Glutamatergic neuron (in vitro differentiated cells): ENCODE measurements at regions not wholly inside any gene's neighbourhood (a gene's known extent, or its start where the extent isn't known, plus 50 kb on each side); places are given as distances from the start of the nearest gene placed in this dataset.

Experiments
- DNase-seq: peaks from one replicate; pipeline ENCODE4 v3.0.0; 2022
- H3K27ac Mint-ChIP-seq: one replicate; pipeline ENCODE4 v1.8.0; 2020; ENCODE audit warnings: mild to moderate bottlenecking, mixed read lengths, inconsistent platforms; ENCODE audit not compliant: unreplicated experiment
- H3K27me3 Mint-ChIP-seq: one replicate; pipeline ENCODE4 v1.8.0; 2020; ENCODE audit warnings: mild to moderate bottlenecking, moderate library complexity, mixed read lengths, inconsistent platforms; ENCODE audit not compliant: unreplicated experiment
- H3K36me3 Mint-ChIP-seq: one replicate; pipeline ENCODE4 v1.8.0; 2020; ENCODE audit warnings: mild to moderate bottlenecking, mixed read lengths, inconsistent platforms; ENCODE audit not compliant: unreplicated experiment
- H3K4me1 Mint-ChIP-seq: one replicate; pipeline ENCODE4 v1.8.0; 2020; ENCODE audit warnings: mild to moderate bottlenecking, low read depth, mixed read lengths, inconsistent platforms; ENCODE audit not compliant: unreplicated experiment
- H3K4me3 Mint-ChIP-seq: one replicate; pipeline ENCODE4 v1.8.0; 2020; ENCODE audit warnings: mild to moderate bottlenecking, mixed read lengths, inconsistent platforms; ENCODE audit not compliant: unreplicated experiment
- H3K9me3 Mint-ChIP-seq: one replicate; pipeline ENCODE4 v1.8.0; 2020; ENCODE audit warnings: mild to moderate bottlenecking, moderate library complexity, mixed read lengths, inconsistent platforms; ENCODE audit not compliant: unreplicated experiment
- TF ChIP-seq, protein P1 (sequence below): fragments of 200-600 bp; sonication (generic); IDR thresholded peaks from one replicate; pipeline ENCODE4 v1.5.0; 2021; ENCODE audit not compliant: partially characterized antibody, unreplicated experiment

DNA sequence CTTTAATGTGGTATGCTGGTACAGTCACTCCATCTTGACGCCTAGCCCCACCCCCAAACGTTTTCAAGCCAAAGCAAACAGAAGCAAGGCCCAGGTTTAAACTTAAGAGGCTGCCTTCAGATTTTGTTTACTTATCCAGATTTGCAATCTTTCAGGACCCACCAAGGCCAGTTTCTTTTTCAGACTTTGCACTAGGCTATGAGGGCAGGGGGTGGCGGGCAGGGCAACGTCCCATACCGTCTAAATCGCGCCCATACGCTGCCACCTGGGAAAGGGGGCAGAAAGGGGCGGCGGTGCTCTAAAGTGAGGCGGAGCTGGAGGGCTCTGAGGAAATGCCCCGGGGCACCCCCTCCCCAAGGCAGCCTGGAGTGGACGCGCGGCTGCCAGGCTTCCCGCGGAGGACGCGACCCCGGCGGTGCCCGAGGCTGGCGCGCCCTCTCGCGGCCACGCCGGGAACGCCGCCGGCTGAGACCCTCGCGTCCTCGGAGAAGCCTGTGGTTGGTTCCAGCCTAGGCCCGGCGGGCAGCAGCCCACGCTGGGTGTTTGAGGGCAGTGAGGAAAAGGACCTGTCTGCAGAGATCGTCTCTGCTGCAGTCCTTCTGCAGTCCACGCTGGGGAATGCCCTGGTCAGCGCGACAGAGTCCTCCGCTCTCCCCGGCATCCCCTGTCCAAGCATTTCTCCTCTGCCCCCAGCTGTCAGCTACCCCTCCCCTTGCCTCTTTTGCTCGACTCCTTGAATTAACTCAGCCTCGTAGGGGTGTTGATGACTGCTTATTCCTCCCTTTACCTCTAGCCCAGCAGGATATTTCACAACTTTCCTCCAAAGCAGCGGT lies 93.7 kb upstream of the PRNP start:
- Mint-ChIP-seq H3K36me3 (no peaks in the 10 kb centered on the region), H3K9me3 (no peaks in the 10 kb centered on the region), H3K4me1 (peaks cover 2% of the 10 kb centered on the region), H3K4me3 (peak overlapping the region; percentile 40), H3K27ac (no peak overlapping the region), H3K27me3 (no peaks in the 10 kb centered on the region)
- DNase-seq, result peak; percentile 85
- TF ChIP-seq, protein P1, sequence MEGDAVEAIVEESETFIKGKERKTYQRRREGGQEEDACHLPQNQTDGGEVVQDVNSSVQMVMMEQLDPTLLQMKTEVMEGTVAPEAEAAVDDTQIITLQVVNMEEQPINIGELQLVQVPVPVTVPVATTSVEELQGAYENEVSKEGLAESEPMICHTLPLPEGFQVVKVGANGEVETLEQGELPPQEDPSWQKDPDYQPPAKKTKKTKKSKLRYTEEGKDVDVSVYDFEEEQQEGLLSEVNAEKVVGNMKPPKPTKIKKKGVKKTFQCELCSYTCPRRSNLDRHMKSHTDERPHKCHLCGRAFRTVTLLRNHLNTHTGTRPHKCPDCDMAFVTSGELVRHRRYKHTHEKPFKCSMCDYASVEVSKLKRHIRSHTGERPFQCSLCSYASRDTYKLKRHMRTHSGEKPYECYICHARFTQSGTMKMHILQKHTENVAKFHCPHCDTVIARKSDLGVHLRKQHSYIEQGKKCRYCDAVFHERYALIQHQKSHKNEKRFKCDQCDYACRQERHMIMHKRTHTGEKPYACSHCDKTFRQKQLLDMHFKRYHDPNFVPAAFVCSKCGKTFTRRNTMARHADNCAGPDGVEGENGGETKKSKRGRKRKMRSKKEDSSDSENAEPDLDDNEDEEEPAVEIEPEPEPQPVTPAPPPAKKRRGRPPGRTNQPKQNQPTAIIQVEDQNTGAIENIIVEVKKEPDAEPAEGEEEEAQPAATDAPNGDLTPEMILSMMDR, result peak; percentile 97

DNA sequence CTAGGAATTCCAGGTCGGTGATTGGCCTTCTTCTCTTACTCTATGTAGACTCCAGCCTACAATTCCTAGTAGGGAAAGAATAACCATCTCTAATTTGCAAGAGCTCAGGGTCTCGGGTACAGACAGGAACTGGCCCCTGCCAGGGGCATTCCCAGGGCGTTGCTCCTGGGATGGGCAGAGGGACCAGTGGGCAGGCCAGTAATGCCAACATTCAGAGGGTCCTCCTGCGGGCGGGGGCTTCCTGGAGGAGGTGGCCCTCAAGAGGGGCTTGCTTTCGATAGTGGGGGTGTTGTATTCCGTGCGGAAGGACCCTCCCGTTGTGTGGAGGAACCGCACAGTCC lies 94.3 kb upstream of the PRNP start:
- no peak for DNase-seq
- peaks cover 2% of the 10 kb centered on the region for H3K4me1 Mint-ChIP-seq
- H3K27me3 Mint-ChIP-seq, result no peaks in the 10 kb centered on the region
- H3K27ac Mint-ChIP-seq, result no peak overlapping the region
- H3K9me3 Mint-ChIP-seq, result no peaks in the 10 kb centered on the region
- no peak overlapping the region for H3K4me3 Mint-ChIP-seq
- no peaks in the 10 kb centered on the region for H3K36me3 Mint-ChIP-seq
- TF ChIP-seq, protein P1, result no peak

DNA sequence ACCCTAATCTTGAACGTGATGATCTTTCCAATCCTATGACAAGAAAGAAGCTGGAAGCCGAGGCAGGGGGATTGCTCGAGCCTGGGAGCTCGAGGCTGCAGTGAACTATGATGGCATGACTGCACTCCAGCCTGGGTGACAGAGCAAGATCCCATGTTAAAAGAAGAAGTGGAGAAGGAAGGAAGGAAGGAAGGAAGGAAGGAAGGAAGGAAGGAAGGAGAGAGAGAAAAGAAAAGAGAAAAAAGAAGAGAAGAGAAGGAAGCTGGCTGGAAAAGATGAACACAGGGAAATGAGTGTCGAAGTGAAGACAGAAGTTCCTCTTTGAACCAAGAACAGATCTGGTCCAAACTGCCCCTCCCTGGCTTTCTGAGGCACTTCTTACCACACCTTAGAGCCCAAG lies 100.5 kb upstream of the PRNP start:
- no peak overlapping the region for H3K4me3 Mint-ChIP-seq
- no peak for DNase-seq
- no peak overlapping the region for H3K27ac Mint-ChIP-seq
- TF ChIP-seq, protein P1, result no peak
- peaks cover 2% of the 10 kb centered on the region for H3K9me3 Mint-ChIP-seq
- peaks cover 3% of the 10 kb centered on the region for H3K4me1 Mint-ChIP-seq
- no peaks in the 10 kb centered on the region for H3K36me3 Mint-ChIP-seq
- peaks cover 4% of the 10 kb centered on the region for H3K27me3 Mint-ChIP-seq

DNA sequence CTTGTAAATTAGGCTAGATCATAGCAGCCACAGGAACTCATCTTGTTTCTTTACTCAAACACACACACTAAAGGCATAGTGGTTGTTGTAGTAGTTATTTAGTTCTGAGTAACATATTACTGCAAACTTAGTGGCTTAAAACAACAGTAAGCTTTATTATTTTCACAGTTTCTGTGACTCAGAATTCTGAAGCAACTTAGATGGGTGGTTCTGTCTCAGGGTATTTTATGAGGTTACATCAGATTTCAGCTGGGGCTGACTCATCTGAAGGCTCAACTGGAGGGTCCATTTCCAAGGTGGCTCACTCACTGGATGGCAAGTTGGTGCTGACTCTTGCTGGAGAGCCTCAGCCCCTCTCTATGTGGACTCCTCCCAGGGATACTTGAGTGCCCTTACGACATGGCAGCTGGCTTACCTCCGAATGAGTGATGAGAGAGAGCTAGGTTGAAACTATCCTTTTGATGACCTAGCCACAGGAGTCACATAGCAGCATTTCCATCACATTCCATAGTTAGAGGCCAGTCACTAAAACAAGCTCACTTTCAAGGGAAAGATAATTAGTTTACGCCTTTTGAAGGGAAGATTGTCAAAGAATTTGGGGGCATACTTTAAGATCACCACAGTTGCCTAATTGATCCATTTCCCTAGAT lies 101.0 kb upstream of the PRNP start:
- H3K9me3 Mint-ChIP-seq, result peaks cover 2% of the 10 kb centered on the region
- H3K36me3 Mint-ChIP-seq, result no peaks in the 10 kb centered on the region
- peaks cover 4% of the 10 kb centered on the region for H3K27me3 Mint-ChIP-seq
- TF ChIP-seq, protein P1, result no peak
- no peak overlapping the region for H3K4me3 Mint-ChIP-seq
- H3K27ac Mint-ChIP-seq, result no peak overlapping the region
- no peak for DNase-seq
- H3K4me1 Mint-ChIP-seq, result peaks cover 3% of the 10 kb centered on the region

DNA sequence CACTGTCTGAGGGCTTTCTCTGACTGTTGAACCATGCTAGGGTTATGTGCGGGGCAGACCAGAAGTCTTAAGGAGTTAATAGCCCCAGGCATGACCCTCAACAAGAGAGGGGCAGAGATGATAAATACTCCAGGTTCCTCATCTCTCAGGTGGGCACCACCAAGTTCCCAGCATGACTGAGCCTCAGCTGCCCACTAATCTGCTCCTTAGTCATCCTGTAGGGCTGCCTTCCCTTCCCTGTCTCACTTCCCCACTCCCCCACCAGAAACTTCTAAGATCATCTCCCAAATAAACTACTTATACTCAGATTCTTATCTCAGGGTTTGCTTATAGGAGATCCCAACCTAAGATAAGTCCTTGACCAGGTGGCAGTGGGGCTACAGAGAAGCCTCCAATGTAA lies 101.7 kb upstream of the PRNP start:
- peaks cover 4% of the 10 kb centered on the region for H3K27me3 Mint-ChIP-seq
- TF ChIP-seq, protein P1, result no peak
- H3K9me3 Mint-ChIP-seq, result peaks cover 2% of the 10 kb centered on the region
- no peaks in the 10 kb centered on the region for H3K36me3 Mint-ChIP-seq
- H3K4me3 Mint-ChIP-seq, result no peak overlapping the region
- no peak overlapping the region for H3K27ac Mint-ChIP-seq
- DNase-seq, result no peak
- H3K4me1 Mint-ChIP-seq, result peaks cover 3% of the 10 kb centered on the region
